WTC11 (cell line): ENCODE measurements at regions not wholly inside any gene's neighbourhood (a gene's known extent, or its start where the extent isn't known, plus 50 kb on each side); places are given as distances from the start of the nearest gene placed in this dataset.

ENCODE experiments used
- CREM ChIP-seq: sonication (generic); formaldehyde crosslinking; IDR thresholded peaks from 2 replicates; pipeline ENCODE4 v1.8.1; 2022; ENCODE audit warnings: mild to moderate bottlenecking, missing genetic modification reagents, moderate library complexity
- TCF7 ChIP-seq: sonication (generic); formaldehyde crosslinking; IDR thresholded peaks from 2 replicates; pipeline ENCODE4 v1.8.0; 2022; ENCODE audit warnings: mild to moderate bottlenecking, low read depth, missing genetic modification reagents, moderate library complexity
- ZNF396 ChIP-seq: fragments of 250-450 bp; sonication (Bioruptor Pico); IDR thresholded peaks from 2 replicates; pipeline ENCODE4 v1.8.0; 2021; ENCODE audit warnings: mild to moderate bottlenecking, moderate library complexity, borderline replicate concordance
- TF ChIP-seq, protein P1 (sequence below): sonication (generic); formaldehyde crosslinking; IDR thresholded peaks from 2 replicates; pipeline ENCODE4 v1.8.1; 2023; ENCODE audit warnings: mild to moderate bottlenecking, missing genetic modification reagents, moderate library complexity
- TF ChIP-seq, protein P2 (sequence below): sonication (generic); formaldehyde crosslinking; IDR thresholded peaks from 2 replicates; pipeline ENCODE4 v1.8.0; 2022; ENCODE audit warnings: mild to moderate bottlenecking, missing genetic modification reagents
- TF ChIP-seq, protein P3 (sequence below): fragments of 200-600 bp; IDR thresholded peaks from 2 replicates; pipeline ENCODE4 v1.8.0; 2022; ENCODE audit warnings: antibody characterized with exemption
- TF ChIP-seq, protein P4 (sequence below): sonication (generic); formaldehyde crosslinking; conservative IDR thresholded peaks from 2 replicates; pipeline ENCODE4 v1.8.1; 2022; ENCODE audit warnings: mild to moderate bottlenecking, missing genetic modification reagents
- TF ChIP-seq, protein P5 (sequence below): sonication (generic); formaldehyde crosslinking; IDR thresholded peaks from 2 replicates; pipeline ENCODE4 v1.8.0; 2022; ENCODE audit warnings: mild to moderate bottlenecking, missing genetic modification reagents

DNA sequence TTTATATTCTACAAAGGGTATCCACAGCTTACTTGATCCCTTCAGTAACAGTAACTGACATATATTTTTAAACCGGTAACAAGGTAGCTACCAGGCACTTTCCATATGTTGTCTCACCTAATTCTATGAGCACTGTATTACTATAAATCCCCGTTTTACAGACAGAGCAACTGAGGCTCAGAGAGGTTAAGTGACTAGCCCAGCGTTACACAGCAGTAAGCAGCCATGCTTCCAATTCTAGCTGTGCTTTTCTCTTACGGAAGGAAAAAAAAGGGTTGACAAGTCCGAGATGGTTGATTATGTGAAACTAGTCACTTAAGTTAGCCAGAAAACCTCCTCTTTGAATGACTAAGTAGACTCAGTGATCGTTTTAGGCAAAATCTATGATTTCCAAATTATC lies 187.3 kb upstream of the LHX5 start:
- no peak for TF ChIP-seq CREM
- TF ChIP-seq, protein P1, sequence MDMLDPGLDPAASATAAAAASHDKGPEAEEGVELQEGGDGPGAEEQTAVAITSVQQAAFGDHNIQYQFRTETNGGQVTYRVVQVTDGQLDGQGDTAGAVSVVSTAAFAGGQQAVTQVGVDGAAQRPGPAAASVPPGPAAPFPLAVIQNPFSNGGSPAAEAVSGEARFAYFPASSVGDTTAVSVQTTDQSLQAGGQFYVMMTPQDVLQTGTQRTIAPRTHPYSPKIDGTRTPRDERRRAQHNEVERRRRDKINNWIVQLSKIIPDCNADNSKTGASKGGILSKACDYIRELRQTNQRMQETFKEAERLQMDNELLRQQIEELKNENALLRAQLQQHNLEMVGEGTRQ (CRISPR knock-in tag), result no peak
- no peak for TF ChIP-seq ZNF396 (CRISPR knock-in tag)
- TF ChIP-seq, protein P2, sequence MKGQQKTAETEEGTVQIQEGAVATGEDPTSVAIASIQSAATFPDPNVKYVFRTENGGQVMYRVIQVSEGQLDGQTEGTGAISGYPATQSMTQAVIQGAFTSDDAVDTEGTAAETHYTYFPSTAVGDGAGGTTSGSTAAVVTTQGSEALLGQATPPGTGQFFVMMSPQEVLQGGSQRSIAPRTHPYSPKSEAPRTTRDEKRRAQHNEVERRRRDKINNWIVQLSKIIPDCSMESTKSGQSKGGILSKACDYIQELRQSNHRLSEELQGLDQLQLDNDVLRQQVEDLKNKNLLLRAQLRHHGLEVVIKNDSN, result no peak
- TF ChIP-seq, protein P3, sequence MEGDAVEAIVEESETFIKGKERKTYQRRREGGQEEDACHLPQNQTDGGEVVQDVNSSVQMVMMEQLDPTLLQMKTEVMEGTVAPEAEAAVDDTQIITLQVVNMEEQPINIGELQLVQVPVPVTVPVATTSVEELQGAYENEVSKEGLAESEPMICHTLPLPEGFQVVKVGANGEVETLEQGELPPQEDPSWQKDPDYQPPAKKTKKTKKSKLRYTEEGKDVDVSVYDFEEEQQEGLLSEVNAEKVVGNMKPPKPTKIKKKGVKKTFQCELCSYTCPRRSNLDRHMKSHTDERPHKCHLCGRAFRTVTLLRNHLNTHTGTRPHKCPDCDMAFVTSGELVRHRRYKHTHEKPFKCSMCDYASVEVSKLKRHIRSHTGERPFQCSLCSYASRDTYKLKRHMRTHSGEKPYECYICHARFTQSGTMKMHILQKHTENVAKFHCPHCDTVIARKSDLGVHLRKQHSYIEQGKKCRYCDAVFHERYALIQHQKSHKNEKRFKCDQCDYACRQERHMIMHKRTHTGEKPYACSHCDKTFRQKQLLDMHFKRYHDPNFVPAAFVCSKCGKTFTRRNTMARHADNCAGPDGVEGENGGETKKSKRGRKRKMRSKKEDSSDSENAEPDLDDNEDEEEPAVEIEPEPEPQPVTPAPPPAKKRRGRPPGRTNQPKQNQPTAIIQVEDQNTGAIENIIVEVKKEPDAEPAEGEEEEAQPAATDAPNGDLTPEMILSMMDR, result no peak
- TF ChIP-seq, protein P4, sequence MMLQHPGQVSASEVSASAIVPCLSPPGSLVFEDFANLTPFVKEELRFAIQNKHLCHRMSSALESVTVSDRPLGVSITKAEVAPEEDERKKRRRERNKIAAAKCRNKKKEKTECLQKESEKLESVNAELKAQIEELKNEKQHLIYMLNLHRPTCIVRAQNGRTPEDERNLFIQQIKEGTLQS, result no peak
- TF ChIP-seq TCF7, result no peak
- TF ChIP-seq, protein P5, sequence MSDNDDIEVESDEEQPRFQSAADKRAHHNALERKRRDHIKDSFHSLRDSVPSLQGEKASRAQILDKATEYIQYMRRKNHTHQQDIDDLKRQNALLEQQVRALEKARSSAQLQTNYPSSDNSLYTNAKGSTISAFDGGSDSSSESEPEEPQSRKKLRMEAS (CRISPR knock-in tag), result no peak
